ENCODE measurements at regions not wholly inside any gene's neighbourhood (a gene's known extent, or its start where the extent isn't known, plus 50 kb on each side); places are given as distances from the start of the nearest gene placed in this dataset.

DNA sequence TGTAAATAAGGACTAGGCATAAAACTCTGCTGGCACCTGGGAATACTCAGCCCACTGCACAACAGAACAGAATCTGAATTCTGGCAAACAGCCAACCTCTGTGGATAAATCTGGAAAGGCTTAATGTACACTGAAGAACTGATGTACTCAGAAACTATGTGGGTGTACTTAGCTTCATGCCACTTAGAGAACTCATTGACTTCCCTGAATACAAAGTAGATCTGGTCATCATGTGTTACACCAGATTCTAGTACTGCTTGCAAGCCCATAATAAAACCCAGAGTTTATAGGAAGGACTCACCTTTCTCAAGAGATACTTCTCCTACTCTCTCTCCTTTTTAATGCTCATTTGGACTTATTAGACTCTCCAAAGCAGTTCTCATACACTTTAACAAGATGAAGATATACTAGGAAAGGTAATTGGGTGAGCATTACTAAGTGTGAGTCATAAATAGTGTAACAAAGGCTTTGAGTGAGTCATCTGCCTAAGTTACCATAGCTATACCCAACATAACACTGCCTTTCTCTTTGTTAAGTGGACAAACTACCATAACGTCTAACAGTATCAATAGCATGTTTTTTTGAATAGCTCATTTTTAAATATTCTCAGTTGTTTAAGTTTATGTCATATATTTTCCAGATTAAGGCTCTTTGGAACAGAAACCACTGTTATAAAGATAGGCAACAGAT lies 309.1 kb downstream of the MDFIC start:
- TF ChIP-seq, protein P1, sequence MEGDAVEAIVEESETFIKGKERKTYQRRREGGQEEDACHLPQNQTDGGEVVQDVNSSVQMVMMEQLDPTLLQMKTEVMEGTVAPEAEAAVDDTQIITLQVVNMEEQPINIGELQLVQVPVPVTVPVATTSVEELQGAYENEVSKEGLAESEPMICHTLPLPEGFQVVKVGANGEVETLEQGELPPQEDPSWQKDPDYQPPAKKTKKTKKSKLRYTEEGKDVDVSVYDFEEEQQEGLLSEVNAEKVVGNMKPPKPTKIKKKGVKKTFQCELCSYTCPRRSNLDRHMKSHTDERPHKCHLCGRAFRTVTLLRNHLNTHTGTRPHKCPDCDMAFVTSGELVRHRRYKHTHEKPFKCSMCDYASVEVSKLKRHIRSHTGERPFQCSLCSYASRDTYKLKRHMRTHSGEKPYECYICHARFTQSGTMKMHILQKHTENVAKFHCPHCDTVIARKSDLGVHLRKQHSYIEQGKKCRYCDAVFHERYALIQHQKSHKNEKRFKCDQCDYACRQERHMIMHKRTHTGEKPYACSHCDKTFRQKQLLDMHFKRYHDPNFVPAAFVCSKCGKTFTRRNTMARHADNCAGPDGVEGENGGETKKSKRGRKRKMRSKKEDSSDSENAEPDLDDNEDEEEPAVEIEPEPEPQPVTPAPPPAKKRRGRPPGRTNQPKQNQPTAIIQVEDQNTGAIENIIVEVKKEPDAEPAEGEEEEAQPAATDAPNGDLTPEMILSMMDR (IDR thresholded peaks at IDR 0.05; ENCODE audit: insufficient read depth, low read length, missing control alignments) = no peak
- CTCF ChIA-PET = interaction anchor here (0.9 kb wide), 1 partner anchor 370 kb away, joined by 3 read pairs; no protein-coding TSS in a partner anchor
- POLR2A ChIA-PET = no interaction called here
- no peak overlapping the region for H3K4me3 ChIP-seq (ENCODE audit: low read depth, low read length)
- DNase-seq (ENCODE audit: low read depth, low spot score) = peak; percentile 57

DNA sequence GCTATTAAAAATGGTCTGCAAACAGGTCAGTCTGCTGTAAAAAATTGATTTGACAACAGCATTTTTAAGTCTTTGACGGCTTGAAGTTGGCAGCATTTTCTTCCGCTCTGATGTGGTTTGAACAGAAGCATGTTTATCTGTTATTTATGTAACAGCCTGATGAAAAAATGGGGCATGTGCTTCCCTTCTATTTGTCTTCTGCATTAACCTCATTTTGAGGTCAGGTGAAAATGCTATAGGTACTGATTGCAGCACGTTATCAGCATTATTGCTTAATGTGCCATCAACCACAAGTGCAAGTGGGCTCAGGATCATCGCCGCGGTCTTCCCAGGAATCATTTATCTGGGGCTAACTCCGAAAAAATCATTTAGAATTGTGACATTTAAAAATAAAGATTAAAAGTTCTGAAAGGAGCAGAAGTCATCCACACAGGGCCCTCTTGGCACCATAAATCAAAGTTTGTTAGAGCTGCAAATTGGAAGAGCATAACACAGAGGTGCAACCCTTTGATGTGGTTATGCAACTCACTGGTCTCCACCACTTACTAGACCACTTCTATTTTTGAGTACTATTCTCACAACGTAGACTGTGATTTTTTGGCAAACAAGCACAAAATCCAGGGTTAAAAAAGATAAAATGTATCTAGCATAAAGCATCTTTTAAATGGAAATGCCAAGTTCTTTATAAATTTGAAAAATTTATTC lies 307.7 kb downstream of the MDFIC start:
- DNase-seq (ENCODE audit: low read depth, low spot score) = no peak
- POLR2A ChIA-PET = no interaction called here
- CTCF ChIA-PET = no interaction called here
- TF ChIP-seq, protein P1 (IDR thresholded peaks at IDR 0.05; ENCODE audit: insufficient read depth, low read length, missing control alignments) = no peak
- H3K4me3 ChIP-seq (ENCODE audit: low read depth, low read length) = no peak overlapping the region

DNA sequence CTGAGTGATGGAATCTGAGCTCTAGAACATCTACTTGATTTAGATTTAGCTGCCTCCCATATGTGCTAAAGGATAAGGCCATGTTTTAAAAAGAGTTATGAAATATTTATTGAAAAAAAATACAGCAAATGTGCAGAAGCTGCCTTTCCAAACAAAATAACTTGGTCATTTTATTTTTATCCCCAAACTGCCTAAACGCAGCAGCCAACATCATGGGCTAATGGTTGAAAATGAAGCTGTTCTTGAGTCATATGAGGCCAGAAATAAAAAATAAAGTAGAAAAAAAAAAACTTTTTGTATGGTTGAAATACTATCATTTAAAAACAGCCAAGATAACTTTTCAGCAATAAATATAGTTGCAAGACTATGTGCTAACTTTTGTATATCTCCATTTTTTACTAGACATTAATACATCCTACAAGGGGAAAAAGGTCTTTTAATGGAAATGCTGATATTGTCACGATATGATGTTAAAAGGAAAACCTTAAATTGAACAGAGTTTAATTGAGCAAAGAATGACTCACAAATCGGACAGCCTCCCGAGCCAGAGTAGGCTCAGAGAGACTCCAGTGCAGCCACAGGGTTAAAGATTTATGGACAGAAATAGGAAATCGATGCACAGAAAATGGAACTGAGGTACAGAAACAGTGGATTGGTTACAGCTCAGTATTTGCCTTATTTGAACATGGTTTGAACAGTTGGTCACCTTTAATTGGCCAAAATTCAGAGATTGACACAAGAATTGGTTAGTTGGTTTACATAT lies 305.8 kb downstream of the MDFIC start:
- TF ChIP-seq, protein P1 (IDR thresholded peaks at IDR 0.05; ENCODE audit: insufficient read depth, low read length, missing control alignments) = no peak
- CTCF ChIA-PET = no interaction called here
- no peak for DNase-seq (ENCODE audit: low read depth, low spot score)
- H3K4me3 ChIP-seq (ENCODE audit: low read depth, low read length) = no peak overlapping the region
- POLR2A ChIA-PET = no interaction called here

DNA sequence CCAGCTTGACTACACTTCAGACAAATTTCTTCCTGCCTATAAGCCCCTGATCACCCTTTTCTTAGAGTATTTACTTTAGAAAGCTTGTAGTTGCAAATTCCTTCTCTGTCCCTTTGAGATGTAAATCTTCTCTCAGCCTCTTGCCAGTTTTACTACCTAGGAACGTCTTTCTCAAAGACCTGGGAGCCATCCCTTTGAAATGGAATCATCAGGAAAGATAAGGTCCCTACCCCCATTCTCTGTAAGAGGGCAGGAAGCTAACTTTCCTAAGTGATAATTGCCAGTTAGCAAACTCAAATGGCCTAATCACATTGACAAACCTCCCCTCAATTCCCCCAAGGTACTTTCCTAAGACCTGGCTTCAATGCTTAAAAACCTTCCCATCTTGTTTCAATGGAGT lies 304.5 kb downstream of the MDFIC start:
- TF ChIP-seq, protein P1 (IDR thresholded peaks at IDR 0.05; ENCODE audit: insufficient read depth, low read length, missing control alignments) = no peak
- H3K4me3 ChIP-seq (ENCODE audit: low read depth, low read length) = no peak overlapping the region
- no peak for DNase-seq (ENCODE audit: low read depth, low spot score)
- ChIA-PET POLR2A (no interaction called here), CTCF (no interaction called here)

DNA sequence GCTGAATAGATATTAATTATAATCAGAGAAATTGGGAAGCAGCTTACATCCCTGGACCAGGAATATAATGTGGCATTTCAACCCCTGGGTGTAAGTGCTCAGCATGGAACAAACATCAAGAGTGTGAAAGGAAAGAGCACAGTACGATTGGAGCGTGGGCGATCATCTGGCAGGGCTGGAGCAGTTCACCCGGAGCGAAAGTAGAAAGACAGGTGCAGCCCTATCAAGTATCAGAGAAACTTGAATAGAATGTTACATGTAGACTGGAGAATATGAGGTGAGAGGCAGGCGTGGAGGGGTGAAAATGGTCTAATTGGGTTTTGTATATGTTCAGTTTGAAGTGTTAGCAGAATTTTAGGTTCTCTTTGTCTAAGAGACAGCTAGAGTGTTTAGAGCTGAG lies 303.0 kb downstream of the MDFIC start:
- CTCF ChIA-PET = interaction anchor here (1.3 kb wide), 1 partner anchor 13 kb away, joined by 3 read pairs; no protein-coding TSS in a partner anchor
- POLR2A ChIA-PET = no interaction called here
- no peak for DNase-seq (ENCODE audit: low read depth, low spot score)
- no peak overlapping the region for H3K4me3 ChIP-seq (ENCODE audit: low read depth, low read length)
- TF ChIP-seq, protein P1 (IDR thresholded peaks at IDR 0.05; ENCODE audit: insufficient read depth, low read length, missing control alignments) = no peak

DNA sequence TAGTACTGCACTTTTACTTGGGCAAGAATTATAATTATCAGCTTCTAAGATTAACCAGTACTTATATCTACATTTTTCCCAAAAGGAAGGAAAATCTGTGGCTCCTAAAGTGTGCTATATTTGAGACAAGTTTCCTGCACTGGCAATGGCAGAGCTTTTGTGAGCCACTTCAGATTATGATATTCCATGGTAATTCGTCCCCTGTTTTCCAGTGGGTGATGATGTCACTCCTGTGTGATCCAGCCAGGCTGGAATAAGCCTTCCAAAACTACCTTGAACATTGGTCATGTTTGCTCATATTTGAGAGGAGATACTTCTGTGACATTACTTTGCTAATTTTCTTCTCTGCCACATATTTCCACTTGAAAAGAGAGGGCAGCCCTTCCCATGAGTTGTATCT lies 302.1 kb downstream of the MDFIC start:
- no peak for DNase-seq (ENCODE audit: low read depth, low spot score)
- H3K4me3 ChIP-seq (ENCODE audit: low read depth, low read length) = no peak overlapping the region
- TF ChIP-seq, protein P1 (IDR thresholded peaks at IDR 0.05; ENCODE audit: insufficient read depth, low read length, missing control alignments) = no peak
- ChIA-PET CTCF (interaction anchor here (0.9 kb wide), 1 partner anchor 456 kb away, joined by 3 read pairs; no protein-coding TSS in a partner anchor), POLR2A (no interaction called here)
